Endothelial cell (in vitro differentiated cells): ENCODE measurements at regions not wholly inside any gene's neighbourhood (a gene's known extent, or its start where the extent isn't known, plus 50 kb on each side); places are given as distances from the start of the nearest gene placed in this dataset.

Source experiments
- DNase-seq: peaks from one replicate; pipeline ENCODE4 v3.0.0; 2021; ENCODE audit warnings: low spot score
- H3K27ac Mint-ChIP-seq: one replicate; pipeline ENCODE4 v1.8.0; 2021; ENCODE audit warnings: mixed read lengths, inconsistent platforms; ENCODE audit not compliant: unreplicated experiment
- H3K27me3 Mint-ChIP-seq: one replicate; pipeline ENCODE4 v1.8.0; 2021; ENCODE audit warnings: mild to moderate bottlenecking, moderate library complexity, mixed read lengths, inconsistent platforms; ENCODE audit not compliant: unreplicated experiment
- H3K36me3 Mint-ChIP-seq: one replicate; pipeline ENCODE4 v1.8.0; 2021; ENCODE audit warnings: mild to moderate bottlenecking, low read depth, mixed read lengths, inconsistent platforms; ENCODE audit not compliant: unreplicated experiment
- H3K4me1 Mint-ChIP-seq: one replicate; pipeline ENCODE4 v1.8.0; 2021; ENCODE audit warnings: mild to moderate bottlenecking, mixed read lengths, inconsistent platforms; ENCODE audit not compliant: unreplicated experiment
- H3K4me3 Mint-ChIP-seq: one replicate; pipeline ENCODE4 v1.8.0; 2021; ENCODE audit warnings: mild to moderate bottlenecking, mixed read lengths, inconsistent platforms; ENCODE audit not compliant: unreplicated experiment
- H3K9me3 Mint-ChIP-seq: one replicate; pipeline ENCODE4 v1.8.0; 2021; ENCODE audit warnings: mixed read lengths, inconsistent platforms; ENCODE audit not compliant: unreplicated experiment
- TF ChIP-seq, protein P1 (sequence below): fragments of 200-600 bp; sonication (generic); IDR thresholded peaks from one replicate; pipeline ENCODE4 v1.5.0; 2021; ENCODE audit warnings: antibody characterized with exemption; ENCODE audit not compliant: unreplicated experiment

DNA sequence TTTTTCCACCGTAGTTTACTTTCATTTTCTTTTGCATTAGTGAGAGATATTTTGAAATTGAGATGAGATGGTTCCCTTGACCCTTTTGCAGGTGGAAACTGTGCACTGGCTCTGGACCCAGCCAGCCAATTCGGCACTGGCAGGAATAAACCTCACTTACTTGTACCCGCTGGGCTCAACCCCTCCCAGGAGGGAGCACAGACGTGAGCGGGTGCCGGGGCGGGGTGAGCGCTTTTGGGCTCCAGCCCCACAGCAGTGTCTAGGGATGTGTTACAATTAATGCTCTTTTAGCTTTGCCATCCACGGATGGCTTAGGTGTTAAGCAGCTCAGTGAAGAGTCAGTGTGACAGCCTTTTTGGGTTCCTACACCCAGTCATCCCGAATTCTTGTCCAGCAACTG, 766.1 kb upstream of the CHD1 start:
- H3K27me3 Mint-ChIP-seq, result peaks cover 3% of the 10 kb centered on the region
- TF ChIP-seq, protein P1, sequence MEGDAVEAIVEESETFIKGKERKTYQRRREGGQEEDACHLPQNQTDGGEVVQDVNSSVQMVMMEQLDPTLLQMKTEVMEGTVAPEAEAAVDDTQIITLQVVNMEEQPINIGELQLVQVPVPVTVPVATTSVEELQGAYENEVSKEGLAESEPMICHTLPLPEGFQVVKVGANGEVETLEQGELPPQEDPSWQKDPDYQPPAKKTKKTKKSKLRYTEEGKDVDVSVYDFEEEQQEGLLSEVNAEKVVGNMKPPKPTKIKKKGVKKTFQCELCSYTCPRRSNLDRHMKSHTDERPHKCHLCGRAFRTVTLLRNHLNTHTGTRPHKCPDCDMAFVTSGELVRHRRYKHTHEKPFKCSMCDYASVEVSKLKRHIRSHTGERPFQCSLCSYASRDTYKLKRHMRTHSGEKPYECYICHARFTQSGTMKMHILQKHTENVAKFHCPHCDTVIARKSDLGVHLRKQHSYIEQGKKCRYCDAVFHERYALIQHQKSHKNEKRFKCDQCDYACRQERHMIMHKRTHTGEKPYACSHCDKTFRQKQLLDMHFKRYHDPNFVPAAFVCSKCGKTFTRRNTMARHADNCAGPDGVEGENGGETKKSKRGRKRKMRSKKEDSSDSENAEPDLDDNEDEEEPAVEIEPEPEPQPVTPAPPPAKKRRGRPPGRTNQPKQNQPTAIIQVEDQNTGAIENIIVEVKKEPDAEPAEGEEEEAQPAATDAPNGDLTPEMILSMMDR, result no peak
- no peaks in the 10 kb centered on the region for H3K36me3 Mint-ChIP-seq
- no peaks in the 10 kb centered on the region for H3K9me3 Mint-ChIP-seq
- no peak overlapping the region for H3K27ac Mint-ChIP-seq
- H3K4me3 Mint-ChIP-seq, result no peak overlapping the region
- H3K4me1 Mint-ChIP-seq, result no peaks in the 10 kb centered on the region
- DNase-seq, result no peak

DNA sequence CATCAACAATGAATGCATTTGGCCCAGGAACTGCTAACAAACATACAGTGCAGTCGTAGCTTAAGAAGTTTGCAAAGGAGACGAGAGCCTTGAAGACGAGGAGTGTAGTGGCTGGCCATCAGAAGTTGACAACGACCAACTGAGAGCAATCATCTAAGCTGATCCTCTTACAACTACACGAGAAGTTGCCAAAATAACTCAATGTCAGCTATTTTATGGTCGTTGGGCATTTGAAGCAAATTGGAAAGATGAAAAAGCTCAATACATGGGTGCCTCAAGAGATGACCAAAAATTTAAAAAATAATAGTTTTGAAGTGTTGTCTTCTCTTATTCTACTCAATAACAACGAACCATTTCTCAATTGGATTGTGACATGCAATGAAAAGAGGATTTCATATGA, 757.7 kb upstream of the CHD1 start:
- no peaks in the 10 kb centered on the region for H3K9me3 Mint-ChIP-seq
- H3K36me3 Mint-ChIP-seq, result no peaks in the 10 kb centered on the region
- H3K4me1 Mint-ChIP-seq, result no peaks in the 10 kb centered on the region
- no peaks in the 10 kb centered on the region for H3K27me3 Mint-ChIP-seq
- no peak overlapping the region for H3K4me3 Mint-ChIP-seq
- TF ChIP-seq, protein P1, result no peak
- no peak for DNase-seq
- H3K27ac Mint-ChIP-seq, result no peak overlapping the region

DNA sequence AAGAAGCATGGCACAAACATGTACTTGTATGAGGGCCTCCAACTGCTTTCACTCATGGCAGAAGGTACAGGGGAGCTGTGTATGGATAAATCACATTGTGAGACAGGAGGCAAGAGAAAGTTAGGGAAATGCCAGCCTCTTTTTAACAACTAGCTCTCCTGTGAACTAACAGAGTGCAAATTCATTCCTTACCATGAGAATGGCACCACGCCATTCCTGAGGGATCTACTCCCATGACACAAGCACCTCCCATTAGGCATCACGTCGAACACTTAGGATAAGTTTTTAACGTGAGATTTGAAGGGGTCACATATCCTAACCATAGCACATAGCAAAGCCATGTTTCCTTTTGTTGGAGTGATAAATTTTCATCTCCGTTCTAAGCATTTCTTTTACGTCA, 747.2 kb upstream of the CHD1 start:
- Mint-ChIP-seq H3K9me3 (no peaks in the 10 kb centered on the region), H3K27ac (no peak overlapping the region), H3K36me3 (no peaks in the 10 kb centered on the region), H3K4me1 (no peaks in the 10 kb centered on the region), H3K27me3 (no peaks in the 10 kb centered on the region), H3K4me3 (no peak overlapping the region)
- no peak for DNase-seq
- TF ChIP-seq, protein P1, result no peak

DNA sequence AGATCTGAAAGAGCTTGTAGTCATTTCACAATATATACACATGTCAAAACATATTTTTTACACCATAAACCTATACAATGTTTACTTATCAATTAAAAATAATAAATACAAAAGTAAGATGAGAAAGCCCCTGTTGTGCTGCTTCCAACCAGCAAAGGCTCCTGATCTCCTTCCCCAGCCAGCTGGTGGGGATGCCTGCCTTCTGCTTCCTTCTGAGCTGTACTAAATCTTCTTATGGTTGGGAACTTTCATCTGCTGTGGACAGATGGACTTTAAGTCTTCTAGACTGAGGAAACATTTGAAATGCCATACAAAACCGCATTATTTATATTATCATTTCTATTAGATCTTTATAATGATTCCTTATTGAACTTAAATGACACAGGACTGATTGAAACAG, 745.3 kb upstream of the CHD1 start:
- Mint-ChIP-seq H3K4me3 (no peak overlapping the region), H3K27me3 (no peaks in the 10 kb centered on the region), H3K36me3 (no peaks in the 10 kb centered on the region), H3K4me1 (no peaks in the 10 kb centered on the region), H3K9me3 (no peaks in the 10 kb centered on the region), H3K27ac (no peak overlapping the region)
- TF ChIP-seq, protein P1, result no peak
- DNase-seq, result no peak

DNA sequence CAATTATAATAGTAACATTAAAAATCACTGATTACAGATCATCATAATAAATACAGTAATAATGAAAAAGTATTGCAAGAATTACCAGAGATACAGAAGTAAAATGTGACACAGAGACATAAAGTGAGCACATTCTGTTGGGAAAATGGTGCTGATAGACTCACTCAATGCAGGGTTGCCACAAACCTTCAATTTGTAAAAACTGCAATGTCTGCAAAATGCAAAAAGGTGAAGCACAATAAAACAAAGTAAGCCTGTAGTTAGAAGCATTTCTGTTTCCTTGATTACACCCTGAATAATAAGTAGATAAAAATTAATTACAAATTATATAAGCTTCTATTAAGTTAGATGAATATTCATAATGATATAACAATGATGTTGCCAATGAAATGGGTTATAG, 736.2 kb upstream of the CHD1 start:
- H3K9me3 Mint-ChIP-seq, result no peaks in the 10 kb centered on the region
- H3K27ac Mint-ChIP-seq, result no peak overlapping the region
- TF ChIP-seq, protein P1, result no peak
- no peak overlapping the region for H3K4me3 Mint-ChIP-seq
- DNase-seq, result no peak
- H3K4me1 Mint-ChIP-seq, result peaks cover 7% of the 10 kb centered on the region
- H3K36me3 Mint-ChIP-seq, result peaks cover 5% of the 10 kb centered on the region
- no peaks in the 10 kb centered on the region for H3K27me3 Mint-ChIP-seq
